CD4-positive, alpha-beta T cell treated with Interferon alpha-2 for 1 hour (primary cell): ENCODE measurements at regions not wholly inside any gene's neighbourhood (a gene's known extent, or its start where the extent isn't known, plus 50 kb on each side); places are given as distances from the start of the nearest gene placed in this dataset.

Source experiments
- DNase-seq, 2 donors: peaks; one replicate each; pipeline ENCODE4 v3.0.0-alpha.2; 2020 to 2022

DNA sequence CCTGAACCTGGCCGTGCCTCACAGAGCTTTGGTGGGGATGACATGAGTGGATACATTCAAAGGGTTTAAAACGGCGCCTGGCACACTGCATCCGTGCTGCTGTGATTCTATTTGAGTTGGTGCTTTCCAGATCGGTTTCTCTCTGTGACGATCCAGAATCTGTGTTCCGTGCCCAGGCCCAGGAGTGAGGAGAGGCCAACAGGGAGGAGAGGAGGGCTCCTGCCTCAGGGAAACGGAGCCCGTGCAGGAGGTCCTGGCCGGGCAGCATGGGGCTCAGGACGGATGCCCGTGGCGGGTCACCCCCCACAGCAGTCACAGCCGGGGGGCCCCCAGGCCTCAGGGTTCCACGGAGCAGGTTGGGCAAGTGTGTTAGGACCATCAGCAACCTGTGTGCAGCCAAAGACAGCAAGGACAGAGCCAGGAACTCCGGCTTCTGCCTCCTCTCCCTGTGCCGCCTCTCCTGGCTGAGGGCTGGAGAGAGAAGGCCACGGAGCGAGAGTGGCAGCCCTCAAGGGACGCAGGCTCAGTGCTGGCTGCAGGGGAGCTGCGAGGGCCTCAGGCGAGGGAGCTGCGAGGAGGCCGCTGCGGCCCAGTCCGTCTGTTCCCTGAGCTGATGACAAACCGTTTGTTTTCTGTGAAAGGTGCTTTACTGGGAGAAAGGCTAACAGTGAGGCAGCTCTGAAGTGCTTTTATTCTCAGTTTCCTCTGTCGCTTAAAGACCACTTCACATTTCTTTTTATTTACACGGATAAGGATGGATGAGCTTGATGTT lies 99.3 kb downstream of the METRNL start:
- DNase-seq = no peak

DNA sequence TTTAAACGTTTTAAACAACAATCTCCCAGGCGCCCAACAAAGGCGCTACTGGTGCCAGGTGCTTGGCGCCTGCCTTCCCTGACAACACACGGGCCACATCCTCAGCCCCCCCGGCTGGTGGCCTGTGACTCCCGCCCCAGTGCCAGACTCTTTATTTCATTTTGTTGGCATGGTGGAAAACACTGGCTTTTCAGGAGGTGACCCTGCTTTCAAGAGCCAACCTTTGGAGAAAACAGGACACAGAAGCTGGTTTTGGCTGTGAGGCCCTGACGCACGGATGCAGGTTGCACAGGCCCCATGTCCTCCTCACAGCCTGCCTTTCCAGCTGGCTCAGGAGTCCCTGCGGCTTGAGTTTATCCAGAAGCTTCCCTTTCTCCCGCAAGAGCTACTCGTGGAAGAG lies 100.0 kb downstream of the METRNL start:
- no peak for DNase-seq

DNA sequence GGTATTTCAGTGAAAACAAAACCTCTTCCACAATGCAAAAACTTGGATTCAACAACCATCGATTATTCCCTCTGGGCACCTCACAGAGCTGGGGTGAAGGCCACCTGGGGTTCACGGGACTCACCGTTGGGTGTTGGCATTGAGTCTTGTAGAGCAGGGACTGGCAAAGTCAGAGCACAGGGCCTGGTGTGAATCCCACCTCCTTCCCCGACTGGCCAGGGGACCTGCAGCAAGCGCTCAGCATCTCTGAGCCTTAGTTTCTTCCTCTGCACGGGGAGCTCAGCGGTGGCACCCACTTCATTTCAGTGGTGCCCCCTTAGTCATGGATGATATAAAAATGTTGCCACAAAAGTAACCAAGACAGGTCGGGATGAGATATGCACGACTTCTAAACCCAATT lies 100.4 kb downstream of the METRNL start:
- DNase-seq = no peak

DNA sequence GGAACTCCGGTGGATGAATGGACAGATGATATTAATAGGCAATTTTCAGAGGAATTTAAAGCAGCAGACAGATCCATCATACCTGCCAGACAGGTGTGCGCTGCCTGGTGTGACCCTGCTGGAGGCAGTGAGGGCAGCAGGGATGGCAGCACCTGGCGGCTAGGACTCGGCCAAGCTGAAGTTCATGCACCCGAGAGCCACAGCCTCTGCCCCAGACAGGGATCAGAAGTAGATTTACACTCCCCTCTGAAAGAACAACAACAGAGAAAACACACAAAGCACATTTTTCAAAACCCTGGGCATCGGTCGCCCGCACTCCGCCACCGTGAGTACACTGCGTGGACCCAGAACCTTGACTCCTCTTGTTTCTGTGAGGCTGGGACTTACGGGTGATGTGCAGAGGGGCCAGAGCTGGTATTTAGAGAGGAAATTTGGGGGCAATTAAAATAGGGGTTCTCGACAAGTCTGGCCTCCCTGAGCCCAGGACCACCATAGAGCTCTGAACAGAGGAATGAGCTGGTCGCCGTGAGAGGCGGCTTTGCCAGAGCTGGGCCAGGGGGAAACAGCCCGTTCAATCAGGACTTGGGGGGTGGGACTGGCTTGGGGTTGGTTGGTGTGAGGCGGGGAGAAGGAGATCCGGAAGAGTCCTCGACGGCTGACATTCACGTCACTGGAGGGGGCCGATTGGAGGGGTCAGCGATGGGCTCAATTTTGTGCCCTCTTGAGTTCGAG lies 101.0 kb downstream of the METRNL start:
- no peak for DNase-seq

DNA sequence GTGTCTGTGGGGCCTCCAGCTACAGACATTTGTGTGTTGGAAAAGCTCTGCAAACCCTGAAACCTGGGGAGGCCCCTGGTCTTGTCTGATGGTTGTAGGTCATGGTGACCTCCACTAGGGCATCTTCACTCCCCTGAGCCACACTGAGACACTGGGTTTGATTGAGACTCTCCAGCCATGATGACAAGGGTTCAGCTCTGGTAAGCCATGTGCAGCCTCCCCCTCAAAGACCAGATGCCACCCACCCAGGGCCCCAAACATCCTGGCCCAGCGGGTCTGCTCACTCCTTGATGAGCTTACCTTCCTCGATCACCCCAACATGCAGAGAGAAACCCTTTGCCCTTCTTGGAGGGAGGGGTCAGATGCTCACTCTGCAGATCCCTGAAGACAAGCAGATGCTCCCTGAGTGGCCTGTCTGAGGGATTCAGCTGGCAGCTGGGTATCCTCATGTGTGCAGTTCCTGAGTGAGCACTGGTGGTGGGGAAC lies 101.6 kb downstream of the METRNL start:
- DNase-seq = no peak

DNA sequence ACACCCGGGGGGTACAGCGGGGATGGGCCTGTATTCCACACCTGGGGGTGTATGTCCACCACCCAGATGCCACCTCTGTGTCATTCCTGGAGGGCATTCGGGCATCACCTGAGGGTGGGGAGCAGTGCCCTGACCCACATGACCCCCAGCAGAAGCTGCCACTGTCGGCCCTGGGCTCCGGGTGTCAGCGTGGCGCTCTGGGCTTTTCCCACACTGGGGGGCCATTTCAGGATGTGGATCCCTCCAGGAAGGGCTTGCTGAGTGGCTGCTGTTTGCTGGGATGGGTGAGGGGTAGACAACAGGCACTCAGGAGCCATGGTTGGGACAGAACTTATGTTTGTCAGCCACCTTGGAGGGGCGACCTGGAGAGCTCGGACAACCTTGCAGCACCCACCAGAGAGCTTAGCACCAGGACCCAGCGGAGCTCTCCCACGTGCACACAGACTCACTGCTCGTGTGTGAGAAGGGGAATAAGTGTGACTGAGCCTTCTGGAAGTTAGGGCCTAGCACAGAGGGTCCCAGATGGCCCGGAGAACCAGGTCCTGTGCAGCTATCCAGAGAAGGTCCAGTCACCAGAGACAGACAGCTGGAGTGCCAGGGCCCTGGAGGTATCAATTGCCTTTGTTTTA lies 102.7 kb downstream of the METRNL start:
- DNase-seq = no peak

DNA sequence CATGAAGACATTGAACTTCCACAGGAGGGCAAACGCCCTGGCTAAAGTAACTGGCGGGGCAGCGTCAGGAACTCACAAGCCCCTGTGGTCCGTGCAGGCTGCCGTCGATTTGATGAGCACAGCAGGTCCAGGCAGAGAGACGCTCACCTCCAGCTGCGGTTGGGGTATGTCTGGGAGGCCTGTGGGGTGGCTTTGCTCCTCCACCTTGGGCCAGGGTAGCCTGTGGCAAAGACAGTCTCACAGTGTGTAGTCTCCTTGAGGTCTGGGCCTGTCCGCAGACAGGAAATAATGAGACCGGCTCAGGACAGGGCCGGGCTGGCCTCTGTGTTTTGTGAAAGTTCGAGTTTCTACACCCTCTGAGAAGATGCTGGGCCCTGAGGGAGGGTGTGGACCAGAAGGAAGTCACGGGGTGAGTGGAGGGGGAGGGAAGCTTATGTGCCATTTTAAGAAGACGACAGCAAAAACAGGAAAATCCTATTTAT lies 103.3 kb downstream of the METRNL start:
- DNase-seq = peak in 1 of 2 donors; percentile 37

DNA sequence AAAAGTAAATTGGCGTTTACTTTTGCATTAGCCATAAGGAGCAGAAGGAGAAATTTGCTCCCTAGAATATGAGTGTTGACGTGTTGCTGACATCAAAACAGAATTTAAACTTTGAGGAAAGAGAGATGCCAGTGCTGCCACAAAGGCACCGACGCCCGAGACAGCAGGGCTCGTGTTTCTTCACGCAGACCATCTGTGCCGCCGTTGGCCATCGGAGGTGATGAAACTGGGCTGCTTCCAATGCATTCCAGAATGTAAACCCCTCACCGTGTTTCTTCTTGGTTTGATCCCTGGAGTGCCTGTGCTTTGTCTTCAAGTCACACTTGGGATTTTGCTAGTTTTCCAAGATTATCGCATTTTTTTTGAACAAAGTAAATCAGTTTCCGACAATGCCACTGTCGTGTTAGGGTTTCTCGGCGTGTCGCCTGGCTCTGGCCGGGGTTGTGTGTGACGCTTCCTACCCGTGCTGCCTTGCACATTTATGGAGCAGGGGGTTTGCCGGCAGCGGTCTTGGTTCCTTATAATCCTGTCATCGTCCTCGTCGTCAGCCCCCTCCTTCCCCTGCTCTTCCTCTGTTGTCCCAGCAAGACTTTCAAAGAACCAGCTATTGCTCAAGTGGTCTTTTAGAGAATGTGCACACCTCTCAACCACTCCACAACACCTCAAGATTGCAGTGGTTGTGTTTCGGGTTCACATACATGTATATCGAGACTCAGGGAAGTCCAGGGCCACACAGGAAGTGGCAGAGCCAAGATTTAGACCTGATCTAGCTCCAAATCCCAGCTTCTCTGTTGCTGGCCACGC lies 103.9 kb downstream of the METRNL start:
- no peak for DNase-seq

DNA sequence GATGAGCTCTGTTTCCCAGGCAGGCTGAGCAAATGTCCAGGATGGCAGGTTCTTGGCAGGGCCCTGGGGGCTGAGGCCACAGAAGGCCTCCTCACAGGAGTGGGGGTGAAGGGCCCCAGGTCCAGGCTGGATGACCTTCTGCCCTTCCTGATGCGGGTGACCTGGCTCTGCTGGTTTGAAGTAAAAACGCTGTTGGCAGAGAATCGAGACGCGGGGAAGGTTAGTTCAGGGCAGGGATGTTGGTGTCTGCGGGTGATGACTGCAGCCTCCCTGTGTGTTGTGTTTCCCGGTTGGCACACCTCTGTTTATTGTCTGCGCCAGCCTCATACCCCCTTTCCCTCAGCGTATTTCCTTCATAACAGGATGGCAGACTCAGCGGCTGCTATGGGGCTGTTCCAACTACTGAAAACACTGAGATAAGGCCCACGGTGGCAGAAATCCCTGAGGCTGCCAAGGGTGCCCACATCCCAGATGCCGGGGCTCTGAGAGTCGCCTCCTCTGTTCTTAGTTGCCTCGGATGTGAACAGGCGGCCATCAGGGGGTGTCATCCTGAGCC lies 104.6 kb downstream of the METRNL start:
- DNase-seq = no peak

DNA sequence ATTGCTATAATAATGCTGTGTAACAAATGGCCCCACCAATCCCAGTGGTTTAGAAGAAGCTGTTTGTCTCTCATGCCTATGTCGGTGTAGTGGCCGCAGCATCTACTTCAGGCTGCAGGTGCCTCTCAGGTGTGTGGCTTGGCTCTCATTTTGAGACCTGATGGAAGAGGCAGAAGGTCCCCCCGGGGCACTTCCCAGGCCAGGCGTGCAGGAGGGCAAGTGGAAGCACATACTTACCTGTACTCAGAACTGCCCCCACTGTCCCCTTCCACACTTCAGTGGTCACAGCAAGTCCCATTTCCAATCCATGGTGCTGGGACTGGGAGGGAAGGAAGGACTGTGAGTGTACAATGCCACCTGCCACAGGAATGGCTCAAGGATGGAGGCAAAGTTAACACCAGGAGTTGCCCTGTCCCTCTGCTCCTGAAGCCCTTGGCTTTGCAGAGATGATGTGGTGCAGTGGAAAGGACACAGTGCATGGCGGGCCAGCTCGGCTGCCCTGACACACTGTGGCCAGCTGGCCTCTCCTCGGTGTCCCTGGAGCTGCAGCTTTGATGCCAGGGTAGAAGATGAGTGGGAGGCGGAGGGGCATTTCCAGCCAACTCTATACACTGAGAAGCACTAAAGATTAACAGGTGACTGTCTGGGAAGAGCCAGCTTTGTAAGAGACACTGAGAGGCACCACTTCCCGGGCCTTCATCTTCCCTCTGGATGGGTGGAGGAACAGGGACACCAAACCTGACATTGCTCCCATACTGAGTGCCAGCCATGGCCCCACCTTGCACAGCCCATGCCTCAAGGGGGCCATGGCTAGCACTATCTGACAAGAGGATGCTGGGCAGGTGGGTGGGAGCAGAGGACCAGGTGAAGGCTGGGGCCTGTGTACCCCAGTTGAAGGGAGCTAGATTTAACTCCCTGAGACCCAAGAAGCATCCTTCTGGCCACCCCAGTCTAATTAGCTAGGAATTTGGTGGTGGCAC lies 105.9 kb downstream of the METRNL start:
- DNase-seq = no peak

DNA sequence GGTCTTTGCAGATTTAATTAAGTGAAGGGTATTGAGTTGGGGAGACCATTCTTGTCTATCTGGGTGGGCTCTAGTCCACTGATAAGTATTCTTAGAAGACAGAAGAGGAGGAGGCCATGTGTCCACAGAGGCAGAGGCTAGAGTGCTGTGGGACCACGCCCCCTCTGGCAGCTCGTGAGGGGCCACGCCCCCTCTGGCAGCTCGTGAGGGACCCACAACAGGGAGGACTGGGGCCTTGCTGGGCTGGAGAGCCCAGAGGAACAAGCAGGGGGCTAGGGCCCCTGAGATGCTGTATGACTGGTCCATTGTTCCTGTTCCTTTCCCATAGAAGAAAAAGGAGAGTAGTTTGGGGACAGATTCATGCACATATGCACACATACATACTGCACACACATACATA lies 106.8 kb downstream of the METRNL start:
- no peak for DNase-seq

DNA sequence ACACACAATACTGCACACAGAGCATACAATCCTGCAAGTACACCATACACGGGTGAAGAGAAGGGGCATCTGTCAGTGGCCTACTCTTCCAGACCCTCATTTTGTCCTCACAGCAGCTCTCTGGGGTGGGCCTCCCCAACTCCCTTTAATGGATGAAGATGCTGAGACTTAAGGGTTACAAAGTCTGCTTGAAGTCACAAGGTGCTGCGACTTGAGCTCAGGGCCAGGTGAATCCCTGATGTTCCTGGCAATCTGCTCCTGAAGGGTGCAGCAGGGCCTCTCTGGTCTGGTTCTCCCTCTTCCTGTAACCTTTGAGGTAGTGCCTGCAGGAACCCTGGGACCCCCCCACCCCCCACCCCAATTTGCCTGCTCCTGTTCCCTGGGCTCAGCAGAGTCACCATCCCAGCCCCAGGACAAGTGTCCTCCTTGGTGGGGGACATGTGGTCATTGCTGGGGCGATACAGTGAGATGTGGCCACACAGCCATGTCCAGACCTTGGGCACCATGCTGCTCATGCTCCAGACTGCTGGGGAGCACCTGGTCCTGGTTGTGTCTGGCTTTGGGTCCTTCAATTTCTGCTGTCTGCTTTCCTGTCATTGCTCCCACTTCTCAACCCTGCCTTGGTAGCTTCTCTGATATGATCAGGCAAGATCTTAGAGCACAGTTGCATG lies 107.5 kb downstream of the METRNL start:
- DNase-seq = no peak

DNA sequence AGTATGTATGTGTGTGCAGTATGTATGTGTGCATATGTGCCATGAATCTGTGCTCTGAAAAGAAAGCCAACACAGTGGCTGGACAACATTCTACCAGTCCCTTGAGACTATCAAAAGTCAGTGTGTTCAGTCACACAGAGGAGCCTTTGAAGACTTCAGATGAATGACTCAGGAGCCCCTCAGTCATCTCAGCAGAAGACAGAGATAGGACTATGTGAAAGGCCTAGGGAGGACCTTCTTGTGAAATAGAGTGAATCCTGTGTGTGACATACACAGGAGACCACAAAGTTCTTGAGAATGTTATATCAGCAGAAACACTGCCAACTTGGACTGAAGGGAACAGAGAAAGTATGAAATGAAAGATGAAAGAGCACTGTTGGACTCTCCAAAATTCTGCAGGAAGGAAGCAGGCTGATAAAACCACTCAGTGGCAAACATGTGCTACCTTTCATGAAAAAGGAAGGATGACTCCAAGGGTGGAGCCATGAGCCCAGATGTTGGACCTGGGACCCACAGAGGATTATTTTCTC lies 108.4 kb downstream of the METRNL start:
- DNase-seq = no peak

DNA sequence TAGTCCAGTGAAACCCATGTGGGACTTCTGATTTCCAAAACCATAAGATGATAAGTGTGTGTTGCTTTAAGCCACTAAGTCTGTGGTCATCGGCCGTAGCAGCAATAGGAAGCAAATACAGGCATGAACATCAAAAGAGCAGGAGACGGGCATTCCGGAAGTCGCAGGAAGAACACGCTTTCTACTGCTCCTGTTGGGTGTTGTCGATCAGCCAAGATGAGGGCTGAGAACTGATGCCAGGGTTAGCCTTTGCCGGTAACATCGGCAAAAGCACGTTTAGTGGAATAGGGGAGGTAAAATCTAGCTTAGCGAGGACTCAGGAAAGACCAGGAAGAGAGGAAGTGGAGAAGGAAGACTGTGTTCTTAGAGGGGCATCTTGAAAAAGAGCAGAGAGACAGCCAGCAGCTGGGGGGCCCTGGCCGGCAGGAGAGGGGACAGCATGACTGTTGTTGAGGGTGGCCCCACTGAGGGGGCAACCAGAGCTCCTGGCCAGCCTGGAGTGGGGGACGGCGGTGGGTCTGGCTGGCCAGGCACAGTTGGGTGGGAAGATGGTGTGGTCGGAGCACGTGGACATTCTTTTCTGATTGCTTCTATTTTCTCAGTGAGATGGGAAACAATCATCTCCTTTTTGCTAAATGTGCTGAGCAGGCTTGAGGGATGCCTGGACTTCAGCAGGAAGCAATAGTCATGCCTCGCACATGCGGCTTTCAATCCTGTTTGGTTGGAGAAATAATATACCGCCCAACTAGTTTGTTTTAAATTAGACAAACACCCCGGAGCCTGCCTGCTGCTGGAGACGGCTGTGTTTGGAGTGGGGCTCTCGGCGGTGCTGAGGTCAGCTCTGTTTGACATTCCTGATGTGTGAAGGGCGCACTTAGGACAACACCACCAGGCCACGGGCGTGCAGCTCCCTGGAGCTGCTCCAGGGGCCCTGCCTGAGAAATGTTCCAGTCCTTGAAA lies 109.9 kb downstream of the METRNL start:
- no peak for DNase-seq

DNA sequence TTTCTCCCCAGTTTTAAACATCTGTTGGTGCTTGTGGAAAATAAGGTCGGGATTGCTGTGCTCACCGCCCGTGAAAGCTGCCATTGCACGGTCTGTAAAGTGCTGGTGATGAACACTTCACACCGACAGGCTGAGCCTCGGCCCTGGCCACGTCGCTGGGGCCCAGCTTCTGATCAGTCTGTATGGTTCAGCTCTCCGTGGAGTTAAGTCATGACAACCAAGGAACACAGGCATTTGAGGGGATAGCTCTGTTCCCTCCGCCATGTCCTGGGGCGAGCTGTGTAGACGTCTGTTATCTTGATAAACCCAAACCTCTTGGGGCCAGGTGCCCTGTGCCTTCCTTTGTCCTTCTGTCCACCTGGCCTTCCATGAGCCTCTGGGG lies 110.6 kb downstream of the METRNL start:
- DNase-seq = no peak

DNA sequence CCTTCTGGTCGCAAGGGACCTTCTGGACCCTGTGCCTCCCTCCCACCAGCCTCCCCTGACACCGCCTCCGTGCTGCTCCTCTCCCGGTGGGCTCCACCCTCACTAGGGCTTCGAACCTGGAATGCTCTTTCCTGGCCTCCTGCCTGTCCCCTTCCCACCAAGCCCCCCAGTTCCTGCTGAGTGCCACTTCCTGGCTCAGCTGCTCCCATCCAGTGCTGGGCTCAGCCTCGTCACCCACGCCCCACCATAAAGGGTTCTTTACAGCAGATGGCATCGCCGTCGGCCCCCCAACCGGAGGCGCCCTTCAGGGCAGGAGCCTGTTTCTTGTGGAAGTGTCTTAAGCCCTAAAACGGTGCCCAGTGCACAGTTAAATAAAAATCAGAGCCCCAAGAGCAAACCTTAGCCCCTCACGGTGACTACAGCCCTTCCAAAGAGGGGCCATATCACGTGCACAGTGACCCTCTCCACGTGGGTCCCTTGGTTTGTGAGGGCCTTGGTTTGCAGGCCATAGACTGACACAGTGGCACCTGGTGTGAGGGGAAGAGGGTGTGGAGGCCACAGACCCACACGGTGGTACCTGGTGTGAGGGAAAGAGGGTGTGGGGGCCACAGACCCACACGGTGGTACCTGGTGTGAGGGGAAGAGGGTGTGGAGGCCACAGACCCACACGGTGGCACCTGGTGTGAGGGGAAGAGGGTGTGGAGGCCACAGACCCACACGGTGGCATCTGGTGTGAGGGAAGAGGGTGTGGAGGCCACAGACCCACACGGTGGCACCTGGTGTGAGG lies 111.4 kb downstream of the METRNL start:
- no peak for DNase-seq

DNA sequence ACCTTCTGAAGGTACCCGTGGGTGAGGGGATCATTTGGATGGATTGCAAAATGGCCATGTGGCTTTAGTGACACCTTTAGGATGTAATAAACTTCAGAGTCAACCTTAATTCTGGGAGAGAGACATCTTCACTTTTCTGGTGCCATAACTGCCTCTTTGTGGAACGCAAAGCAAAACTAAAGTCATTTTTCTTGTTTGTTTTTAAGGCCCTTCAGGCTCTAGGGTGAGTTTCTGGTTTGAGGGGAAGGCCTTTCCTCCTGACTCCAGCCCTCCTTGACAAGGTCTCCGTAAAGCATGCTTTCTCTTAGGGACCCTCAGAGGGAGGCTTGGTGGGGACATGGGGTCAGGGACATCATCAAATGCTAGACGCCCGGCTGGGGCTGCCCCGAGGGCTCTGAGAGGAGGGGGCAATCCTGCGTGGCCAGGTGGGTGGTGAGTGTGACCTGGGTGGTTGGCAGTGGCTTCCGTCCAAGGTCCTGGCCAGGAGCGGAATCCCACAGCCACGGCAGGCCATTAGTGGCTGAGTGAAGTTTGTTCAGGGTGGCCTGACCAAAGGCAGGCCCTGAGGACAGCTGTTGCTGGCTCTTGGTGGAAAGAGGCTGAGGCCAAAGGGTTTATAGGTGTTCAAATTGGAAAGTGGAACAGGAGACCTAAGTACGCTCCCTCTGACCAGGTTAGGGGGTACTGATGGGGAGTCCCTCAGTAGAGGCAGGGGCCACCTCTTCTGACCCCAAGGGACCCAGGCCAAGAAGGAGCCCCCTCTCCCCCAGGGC lies 112.2 kb downstream of the METRNL start:
- no peak for DNase-seq
